ENCODE measurements at regions not wholly inside any gene's neighbourhood (a gene's known extent, or its start where the extent isn't known, plus 50 kb on each side); places are given as distances from the start of the nearest gene placed in this dataset.
"Not testable (repeated sequence)": the region's sequence is repeated elsewhere in the genome, so short reads cannot be mapped to it uniquely, and the experiment has no call there.

DNA sequence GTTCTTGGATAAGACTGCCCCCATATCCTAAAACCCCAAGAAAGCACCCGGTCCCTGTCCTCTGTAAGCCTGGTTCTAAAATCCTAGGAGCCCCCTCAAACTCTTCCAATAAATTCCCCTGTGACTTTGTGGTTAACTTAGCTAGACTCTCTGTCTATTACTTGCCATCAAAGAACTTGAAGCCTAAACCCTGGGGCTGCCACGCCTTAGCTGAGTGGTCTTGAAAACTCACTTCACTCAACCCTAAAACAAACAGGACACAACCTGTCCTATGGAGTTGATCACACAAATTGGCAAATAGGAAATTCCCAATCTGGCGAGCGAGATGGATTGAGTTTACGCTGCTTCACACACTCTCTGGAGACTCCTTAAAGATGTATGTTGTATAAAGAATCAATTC is 191.4 kb upstream of the SVIL start:
- DNase-seq (ENCODE audit: low read depth): no peak

DNA sequence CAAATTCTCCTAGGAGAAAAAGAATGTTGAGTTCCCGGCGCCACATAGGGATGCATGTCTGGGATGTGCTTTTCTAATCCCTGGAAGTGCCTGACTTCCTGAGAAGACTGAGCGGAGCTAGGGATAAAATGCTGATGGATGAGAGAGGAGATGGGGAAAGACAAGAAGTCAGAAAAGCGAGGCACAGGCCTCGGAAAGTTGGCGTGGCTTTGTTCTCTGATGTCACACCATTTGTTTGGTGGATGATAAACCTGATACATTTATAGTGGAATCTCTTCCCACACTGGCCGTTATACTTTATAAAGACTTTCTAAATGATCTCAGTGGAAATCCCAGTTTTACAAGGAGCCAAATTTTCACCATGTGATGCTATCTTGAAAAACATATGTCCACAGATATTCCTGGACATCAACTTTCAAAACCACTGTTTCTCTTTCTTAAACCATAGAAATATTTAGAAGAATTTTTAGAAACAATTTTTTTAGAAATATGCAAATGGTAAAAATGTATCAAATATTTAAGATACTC is 188.8 kb upstream of the SVIL start:
- no peak for DNase-seq (ENCODE audit: low read depth)

DNA sequence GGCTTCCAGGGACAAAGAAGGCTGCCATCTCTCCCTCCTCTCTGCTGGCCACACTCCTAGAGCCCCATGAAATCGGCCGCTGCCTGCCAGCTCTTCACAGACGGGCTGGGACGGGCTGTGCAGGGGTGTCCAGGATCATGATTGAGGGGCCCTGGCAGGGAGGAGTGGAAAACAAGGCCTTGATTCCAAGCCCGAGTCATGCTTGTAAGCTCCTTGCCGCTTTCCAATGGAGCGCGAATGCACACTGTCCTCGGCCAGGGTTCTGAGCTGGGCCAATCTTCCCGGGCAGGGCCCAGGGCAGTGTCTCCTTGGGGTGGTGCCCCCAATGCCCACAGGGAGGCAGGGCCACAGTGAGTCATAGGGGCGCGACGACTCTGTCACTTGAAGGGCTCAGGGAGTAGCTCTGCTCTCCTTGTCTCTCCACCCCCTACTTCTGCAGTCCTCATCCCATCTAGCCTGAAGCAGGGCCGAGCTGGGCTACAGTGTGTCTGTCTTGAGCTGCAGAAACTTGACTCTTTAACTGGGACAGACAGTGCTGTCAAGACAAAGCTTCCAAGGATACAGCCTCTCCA is 186.2 kb upstream of the SVIL start:
- no peak for DNase-seq (ENCODE audit: low read depth)

DNA sequence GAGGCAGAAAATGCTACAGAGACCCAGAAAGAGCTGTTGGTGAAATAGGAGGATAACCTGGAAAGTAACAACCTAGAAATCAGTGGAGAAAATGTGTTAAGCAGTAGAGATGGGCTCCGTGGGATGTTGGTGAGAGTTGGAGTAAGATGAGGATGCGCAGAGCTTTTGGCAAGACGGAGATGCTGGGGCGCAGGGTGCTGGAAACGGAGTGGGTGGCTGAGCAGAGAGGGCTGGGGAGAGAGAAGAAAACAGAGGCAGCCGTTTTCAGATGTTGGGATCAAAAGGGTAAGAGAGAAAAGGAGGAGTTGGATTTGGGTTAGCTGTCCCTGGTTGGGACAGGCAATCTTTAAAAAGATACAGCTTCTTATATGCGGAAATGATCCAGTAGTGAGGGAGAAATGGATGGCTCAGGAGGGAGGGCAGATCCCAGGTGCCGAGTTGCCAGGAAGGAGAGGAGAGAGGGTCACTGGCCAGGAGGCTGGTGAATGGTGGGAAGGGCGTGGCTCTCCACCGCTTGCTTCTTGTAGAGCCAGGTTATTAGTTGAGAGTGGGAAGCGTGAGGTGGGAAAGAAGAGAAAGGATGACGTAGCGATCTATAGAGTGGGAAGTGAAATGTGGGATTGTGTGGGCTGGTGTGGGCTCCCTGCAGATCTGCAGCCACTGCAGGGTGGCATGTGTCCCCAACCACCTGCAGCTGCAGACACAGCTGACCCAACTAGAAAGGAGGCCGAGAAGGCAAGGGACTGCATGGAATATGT is 182.2 kb upstream of the SVIL start:
- DNase-seq (ENCODE audit: low read depth): no peak

DNA sequence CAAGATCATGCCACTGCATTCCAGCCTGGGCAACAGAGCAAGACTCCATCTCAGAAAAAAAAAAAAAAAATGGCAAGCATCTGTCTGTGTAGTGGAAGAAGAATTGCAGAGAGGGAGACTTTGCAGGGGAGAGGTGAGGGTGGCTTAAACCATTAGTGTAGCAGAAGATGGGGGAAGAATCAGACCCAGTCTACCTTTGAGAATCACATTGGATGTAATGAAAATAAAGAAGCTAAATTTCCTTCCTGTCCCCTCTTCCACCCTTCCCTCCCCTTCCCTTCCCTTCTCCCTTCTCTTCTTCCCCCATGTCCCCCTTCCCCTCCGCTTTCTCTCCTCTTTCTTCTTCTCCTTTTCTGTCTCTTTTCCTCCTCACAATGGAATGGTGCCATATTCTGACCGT is 180.8 kb upstream of the SVIL start:
- DNase-seq (ENCODE audit: low read depth): no peak

DNA sequence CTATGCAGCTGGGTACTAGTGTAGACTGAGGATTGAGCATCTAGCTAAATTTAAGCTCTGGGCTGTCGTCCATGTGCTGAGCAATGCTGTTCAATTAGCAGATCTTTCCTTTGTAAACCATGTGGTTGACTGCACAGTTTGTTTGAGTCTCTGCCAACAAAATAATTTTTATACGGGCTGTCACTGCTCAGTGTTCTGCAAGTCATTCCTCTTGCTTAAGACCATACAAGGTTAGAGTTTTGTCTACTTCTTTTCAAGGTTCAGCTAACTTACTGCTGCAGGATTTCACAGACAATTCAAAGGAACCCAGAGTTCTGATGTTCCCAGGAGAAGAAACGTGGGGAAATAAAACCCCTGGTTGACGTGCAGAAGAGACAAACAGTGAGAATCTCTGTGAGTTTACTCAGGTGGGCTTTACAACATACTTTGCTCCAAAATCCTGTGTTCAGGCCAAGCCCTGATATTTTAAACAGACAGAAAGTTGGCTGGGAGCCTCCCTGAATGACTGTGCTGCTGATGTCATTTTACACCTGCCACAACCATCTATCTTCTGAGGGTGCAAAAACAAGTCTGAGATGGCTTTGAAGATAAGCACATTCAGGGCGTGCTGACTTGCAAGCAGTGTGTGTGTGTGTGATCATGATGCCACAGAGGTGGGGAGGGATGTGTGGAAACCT is 177.1 kb upstream of the SVIL start:
- no peak for DNase-seq (ENCODE audit: low read depth)

DNA sequence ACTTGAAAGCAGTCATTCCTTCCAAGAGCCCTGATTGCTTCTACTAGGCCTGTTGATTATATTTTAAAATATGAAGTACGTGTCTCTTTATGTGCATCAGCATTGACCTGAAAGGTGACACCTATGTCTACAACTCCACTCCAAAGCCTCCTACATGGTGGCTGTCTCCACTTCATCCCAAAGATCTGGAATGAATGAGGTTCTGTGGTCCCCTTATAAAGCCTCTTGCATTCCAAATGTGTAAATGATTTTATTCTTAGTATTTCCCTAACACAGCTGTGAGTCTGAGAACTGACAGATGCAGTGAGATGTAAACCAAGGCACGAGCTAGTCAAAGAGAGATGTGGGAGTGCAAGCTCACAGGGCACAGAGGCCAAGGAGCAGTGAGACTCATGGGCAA is 176.0 kb upstream of the SVIL start:
- DNase-seq (ENCODE audit: low read depth): no peak

DNA sequence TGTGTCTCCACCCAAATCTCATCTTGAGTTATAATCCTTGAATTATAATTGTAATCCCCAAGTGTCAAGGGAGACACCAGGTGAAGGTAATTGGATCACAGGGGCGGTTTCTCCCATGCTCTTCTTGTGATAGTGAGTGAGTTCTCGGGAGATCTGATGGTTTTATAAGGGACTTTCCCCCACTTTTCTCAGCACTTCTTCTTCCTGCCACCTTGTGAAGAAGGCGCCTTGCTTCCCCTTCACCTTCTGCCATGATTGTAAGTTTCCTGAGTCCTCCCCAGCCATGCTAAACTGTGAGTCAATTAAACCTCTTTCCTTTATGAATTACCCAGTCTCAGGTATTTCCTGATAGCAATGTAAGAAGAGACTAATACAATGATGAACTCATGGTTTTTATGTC is 175.5 kb upstream of the SVIL start:
- not testable (repeated sequence) for DNase-seq (ENCODE audit: low read depth)

DNA sequence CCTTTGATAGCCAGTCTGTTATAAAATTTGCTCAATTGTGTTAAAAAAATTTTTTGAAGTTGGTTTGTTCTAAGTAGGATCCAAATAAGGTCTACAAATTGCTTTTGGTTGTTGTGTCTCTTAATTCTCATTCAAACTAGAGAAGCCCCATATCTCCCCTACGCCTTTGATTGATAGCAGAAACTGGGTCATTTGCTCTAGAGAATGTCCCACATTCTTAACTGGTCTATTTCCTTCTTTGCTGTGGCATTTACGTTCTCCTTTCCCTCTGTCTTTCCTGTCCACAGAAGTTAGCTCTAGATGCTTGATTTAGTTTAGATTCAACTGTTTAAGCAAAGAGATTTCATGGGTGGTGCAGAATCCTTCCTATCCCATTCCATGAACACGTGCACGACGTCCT is 174.6 kb upstream of the SVIL start:
- DNase-seq (ENCODE audit: low read depth): no peak

DNA sequence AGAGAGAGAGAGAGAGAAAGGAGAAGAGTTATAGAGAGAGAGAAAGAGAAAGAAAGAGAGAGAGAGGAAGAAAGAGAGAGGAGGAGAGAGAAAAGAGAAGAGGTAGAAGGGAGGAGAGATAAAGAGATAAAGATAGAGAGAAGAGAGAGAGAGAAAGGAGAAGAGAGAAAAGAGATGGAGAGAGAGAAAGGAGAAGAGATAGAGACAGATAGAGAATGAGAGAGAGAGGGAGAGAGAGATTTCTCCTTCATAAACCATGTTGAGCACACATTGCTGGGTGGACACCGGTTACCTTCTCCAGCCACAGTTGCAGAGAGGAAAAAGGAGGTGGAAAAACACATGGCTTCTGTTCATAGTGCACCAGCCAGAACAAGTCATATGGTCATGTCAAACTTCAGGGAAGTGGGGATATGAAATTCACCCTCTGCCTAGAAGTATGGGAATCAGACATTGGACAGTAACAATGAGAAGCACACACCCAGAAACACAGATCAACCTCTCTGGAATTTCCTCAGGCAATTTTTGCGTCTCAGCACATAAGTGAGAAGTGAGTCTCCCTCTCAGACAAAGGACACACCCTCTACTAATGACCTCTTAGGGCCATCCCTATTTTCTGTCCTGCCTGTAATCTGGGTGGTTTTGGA is 172.5 kb upstream of the SVIL start:
- no peak for DNase-seq (ENCODE audit: low read depth)

DNA sequence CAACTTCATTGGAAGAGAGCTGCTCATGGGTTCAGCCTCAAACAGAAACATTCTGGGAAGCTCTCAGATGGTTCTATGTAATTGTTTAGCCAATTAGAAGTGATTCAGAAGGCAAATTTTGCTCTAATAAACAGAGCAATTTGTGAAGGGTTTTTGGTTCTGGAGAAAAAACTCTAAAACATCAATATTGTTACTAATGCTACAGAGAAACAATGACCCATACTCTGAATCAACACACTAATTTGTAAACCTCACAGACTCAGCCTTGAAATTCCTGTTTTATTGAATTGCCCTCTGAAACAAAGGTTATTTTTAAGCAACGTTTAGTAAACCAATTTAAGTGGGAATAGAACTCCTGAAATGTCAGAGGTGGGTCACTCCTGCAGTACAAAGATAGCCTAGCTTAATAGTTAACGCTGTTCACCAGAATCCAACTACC is 171.6 kb upstream of the SVIL start:
- no peak for DNase-seq (ENCODE audit: low read depth)

DNA sequence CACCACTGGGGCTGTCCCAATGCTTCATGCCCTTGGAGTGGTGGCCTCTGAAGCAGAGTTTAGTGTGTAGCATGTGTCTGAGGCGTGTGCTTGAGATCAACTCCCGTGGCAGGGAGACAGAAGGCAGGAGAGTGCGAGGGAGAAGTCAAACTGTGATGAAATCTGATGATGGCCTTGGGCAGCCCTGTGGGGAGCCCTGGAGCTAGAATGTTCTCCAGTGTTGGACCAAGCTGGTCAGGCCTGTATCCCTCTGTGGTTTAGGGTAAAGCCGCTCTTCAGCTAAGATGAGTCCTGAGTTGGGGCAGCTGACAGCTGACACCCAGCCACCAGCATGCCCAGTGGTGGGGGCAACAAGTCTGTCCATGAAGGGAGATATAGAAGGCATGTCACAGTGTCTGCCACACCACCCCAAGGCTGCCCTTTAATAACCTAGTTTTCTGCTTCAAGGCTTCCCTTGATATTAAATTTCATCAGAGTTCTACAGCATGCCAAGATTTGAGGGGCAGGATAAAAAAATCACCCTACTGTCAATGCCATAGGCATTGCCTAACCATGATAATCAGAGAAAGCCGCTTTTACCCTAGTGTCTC is 170.5 kb upstream of the SVIL start:
- no peak for DNase-seq (ENCODE audit: low read depth)

DNA sequence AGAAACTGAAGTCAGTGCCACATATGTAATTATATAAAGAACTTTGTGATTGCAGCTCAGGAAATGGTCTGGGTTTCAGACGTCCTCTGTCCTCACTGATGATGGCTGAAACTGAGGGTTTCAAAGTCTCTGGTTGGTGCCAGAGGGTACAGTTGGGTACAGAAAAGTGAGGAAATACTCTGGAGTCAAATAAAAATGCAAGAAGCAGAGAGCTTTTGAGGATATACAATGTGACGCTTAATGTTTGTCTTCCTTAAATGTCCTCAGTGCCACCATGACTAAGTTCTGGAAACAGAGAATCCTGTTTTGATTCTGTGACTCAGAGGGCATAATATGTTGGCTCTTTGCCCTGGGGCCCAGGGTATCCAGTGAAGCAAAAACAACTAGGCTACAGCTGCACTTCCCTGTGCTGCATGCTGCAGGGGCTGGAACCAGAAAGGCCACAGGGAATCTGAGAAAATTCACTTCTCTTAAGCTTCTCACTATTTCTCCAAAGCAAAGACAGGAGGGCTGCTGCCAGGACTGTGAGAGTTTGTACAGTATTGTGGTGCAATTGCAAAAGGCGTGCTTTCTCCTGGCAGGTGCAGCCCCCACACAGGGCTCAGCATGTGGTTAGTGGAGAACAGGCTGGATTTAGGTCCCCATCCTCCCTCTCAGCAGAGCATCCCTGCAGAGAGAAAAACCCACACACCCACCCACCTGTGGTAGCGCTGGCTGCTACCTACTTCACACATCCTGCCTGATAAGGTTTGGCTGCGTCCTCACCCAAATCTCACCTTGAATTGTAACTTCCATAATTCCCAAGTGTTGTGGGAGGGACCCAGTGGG is 169.5 kb upstream of the SVIL start:
- DNase-seq (ENCODE audit: low read depth): no peak

DNA sequence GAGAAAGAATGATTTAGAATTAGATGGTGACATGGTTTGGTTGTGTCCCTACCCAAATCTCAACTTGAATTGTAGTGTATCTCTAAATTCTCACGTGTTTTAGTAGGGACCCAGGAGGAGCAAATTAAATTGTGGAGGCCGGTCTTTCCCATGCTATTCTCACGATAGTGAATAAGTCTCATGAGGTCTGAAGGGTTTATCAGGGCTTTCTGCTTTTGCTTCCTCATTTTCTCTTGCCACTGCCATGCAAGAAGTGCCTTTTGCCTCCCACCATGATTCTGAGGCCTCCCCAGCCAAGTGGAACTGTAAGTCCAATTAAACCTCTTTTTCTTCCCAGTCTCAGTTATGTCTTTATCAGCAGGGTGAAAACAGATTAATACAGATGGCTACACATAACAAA is 167.4 kb upstream of the SVIL start:
- DNase-seq (ENCODE audit: low read depth): no peak

DNA sequence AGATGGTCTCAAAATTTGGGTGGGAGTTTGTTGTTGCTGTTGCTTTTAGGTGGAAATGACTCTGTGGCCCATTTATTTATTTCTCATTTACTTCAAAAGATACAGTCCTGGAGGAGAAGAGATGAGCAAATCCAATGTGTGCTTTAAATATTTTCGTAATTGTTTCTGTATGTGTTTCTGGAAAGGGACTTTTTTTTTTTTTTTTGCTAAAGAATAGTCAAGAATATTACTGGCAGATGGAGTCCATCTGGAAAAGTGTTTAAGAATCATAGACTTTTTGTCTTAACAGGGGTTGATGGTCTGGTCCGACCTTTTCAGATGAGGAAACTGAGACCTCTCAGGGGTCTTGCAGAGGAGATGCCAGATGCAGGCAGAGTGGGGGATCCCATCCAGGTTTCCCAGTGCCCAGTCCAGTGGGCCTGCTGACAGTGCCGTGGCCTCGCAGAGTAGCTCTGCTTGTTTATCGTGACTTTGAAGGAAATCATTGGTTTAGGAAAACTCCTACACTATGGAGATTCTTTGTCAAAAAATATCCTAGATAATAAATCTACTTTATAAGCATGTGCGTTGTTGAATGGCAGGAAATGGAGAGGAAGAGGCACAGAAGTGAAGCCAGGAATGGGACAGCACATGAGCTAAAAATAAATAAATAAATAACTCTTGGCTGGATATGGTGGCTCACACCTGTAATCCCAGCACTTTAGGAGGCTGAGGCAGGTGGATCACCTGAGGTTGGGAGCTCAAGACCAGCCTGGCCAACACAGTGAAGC is 164.3 kb upstream of the SVIL start:
- no peak for DNase-seq (ENCODE audit: low read depth)

DNA sequence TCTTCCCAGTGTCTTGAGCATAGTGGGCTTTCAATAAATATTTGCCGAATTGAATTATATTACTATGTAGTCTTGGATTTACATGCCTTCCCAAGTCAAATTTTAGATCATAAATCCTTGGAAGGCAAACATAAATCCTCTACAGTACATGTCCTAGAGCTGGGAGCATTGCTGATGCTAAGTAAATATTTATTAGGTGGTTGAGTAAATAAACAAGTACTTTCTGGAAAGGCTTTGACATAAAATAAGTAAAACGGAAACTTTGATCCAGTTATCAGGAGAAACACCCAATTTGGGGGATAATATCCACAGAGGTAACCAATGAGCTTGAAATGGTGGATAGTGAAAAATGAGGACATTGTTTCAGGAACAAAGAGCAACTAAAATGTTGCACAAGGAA is 162.8 kb upstream of the SVIL start:
- no peak for DNase-seq (ENCODE audit: low read depth)

DNA sequence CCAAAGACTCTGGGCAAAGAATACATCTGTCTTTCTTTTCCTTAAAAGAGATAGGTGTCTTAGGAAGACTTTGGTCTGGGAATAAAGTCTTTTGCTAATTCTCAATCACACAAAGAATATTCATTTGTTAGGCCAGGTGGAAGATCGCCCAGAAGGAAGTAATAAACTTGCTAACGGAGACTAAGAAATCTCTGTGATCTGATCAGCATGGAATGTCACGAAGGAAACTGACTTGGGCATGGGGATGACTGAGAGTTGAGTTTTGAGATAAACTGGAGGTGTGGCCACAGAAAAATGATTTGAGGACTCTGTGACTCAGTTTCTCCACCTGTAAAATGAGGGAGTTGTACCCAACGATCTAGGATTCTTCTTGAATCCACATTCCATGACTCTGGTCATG is 161.1 kb upstream of the SVIL start:
- DNase-seq (ENCODE audit: low read depth): no peak

DNA sequence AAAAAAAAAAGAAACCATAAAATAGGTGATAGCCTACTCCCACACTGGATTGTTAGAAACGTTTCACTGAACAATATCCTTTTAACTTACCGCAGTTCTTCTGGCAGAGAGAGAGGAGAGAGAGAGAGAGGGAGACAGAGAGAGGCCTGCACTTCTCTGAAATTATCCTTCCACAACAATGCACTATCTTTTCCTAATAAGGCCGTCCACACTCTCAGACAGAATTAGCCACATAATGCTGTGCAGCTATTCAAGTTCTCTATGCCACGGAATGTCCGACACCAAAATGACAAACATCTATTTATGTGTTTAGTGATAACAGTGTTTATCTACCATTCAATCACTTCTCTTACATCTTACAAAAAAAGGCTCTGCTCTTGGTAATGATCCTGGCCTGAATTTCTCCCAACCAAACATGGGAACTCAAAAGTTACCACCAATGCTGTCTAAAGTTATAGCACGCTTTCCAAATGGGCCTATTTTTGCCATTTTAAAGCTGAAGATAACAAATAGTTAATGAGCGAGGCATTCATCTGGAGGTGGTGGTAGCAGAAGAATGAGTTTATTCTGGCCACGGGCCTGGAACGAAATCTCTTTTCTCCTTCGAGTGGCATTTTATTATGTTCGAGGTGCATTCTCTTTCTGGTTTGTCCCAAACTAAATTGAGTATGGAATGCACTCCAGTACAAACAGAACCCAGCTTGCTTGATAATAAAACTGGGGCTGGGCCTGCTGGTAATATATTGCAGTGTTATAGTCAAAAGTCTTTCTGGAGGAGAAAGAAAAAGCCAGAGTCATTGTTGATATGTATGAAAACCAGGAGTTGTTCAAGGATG is 160.2 kb upstream of the SVIL start:
- DNase-seq (ENCODE audit: low read depth): no peak

DNA sequence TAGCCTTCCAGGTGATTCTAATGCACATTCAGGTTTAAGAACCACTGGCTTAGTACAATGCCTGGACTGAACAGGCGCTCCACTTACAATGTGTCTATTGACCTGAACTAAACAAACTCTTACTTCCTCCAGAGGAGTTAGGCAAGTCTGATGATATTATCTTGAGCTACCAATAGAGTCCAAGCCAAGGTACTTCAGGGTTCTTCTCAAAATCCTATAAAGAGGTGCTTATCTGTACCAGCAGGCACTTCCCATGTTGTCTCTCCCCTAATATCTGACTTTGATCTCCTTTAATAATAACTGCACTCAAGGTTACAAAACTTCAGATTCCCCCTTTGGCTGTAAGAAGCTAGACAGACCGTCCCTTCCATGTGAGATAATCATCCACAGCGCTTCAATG is 157.0 kb upstream of the SVIL start:
- DNase-seq (ENCODE audit: low read depth): no peak

DNA sequence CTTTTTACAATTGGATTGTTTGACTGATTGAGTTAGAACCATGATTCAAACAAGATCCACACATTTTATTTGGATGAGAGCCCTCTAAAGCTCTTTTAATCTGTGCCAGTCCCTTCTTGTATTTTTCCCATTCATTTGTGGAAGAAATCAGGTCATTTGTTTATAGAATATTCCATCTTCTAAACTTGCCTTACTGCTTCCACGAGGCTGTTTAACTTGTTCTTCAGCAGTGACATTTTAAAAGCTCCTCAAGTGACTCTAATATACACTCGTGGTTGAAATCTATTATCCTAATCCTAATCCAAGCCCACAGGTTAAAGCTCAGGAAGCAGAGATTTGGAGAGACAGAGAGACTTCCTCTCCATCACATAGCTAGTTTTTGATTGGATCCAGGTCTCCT is 155.4 kb upstream of the SVIL start:
- DNase-seq (ENCODE audit: low read depth): no peak

All from activated T-helper 1 cell treated with Interleukin-2 at 50 U/mL for 16 hours (primary cell).